T-helper 17 cell (primary cell): ENCODE measurements at regions not wholly inside any gene's neighbourhood (a gene's known extent, or its start where the extent isn't known, plus 50 kb on each side); places are given as distances from the start of the nearest gene placed in this dataset.
A peak's percentile ranks its signal among the peaks of the same experiment; 100 is the strongest.

Source experiments
- ATAC-seq: fragments of 150-1000 bp; cut with Tn5 transposase; 2 replicates; pipeline ENCODE4 v1.10.0; 2021; ENCODE audit warnings: mild to moderate bottlenecking, moderate library complexity
- DNase-seq, 3 donors: peaks; one replicate each; pipeline versions ENCODE4 v3.0.0 to v3.0.0-alpha.2; 2020 to 2021
- H3K9me3 ChIP-seq: one replicate; pipeline ENCODE4 v1.7.0; 2013; ENCODE audit warnings: low read length, mild to moderate bottlenecking; ENCODE audit not compliant: control insufficient read depth, poor library complexity, severe bottlenecking
- H3K27ac Mint-ChIP-seq: one replicate; pipeline ENCODE4 v1.8.0; 2022; ENCODE audit warnings: mild to moderate bottlenecking, moderate library complexity, mixed read lengths
- H3K27me3 Mint-ChIP-seq: one replicate; pipeline ENCODE4 v1.8.0; 2022; ENCODE audit warnings: mixed read lengths
- H3K36me3 Mint-ChIP-seq: one replicate; pipeline ENCODE4 v1.8.0; 2022; ENCODE audit warnings: low read depth, mixed read lengths
- H3K4me1 Mint-ChIP-seq: one replicate; pipeline ENCODE4 v1.8.0; 2022; ENCODE audit warnings: mild to moderate bottlenecking, mixed read lengths
- H3K4me3 Mint-ChIP-seq: one replicate; pipeline ENCODE4 v1.8.0; 2022; ENCODE audit warnings: mild to moderate bottlenecking, moderate library complexity, mixed read lengths

- H3K36me3 Mint-ChIP-seq = no peaks in the 10 kb centered on the region
- H3K27ac Mint-ChIP-seq = no peak overlapping the region
- peak in 1 of 3 donors; percentile 2 for DNase-seq
- H3K4me3 Mint-ChIP-seq = no peak overlapping the region
- ATAC-seq = no peak
- H3K9me3 ChIP-seq = no peaks in the 10 kb centered on the region
- peaks cover 41% of the 10 kb centered on the region for H3K27me3 Mint-ChIP-seq
- peaks cover 3% of the 10 kb centered on the region for H3K4me1 Mint-ChIP-seq
Measured at GRCh38 chr20:63066506-63067265, 59.9 kb upstream of the BHLHE23 start.

GRCh38 chr20:63065911-63066310 is 59.1 kb upstream of the BHLHE23 start:
- H3K27ac Mint-ChIP-seq = no peak overlapping the region
- peaks cover 41% of the 10 kb centered on the region for H3K27me3 Mint-ChIP-seq
- H3K4me1 Mint-ChIP-seq = peaks cover 3% of the 10 kb centered on the region
- ATAC-seq = no peak
- DNase-seq = peak in 1 of 3 donors; percentile 6
- H3K9me3 ChIP-seq = no peaks in the 10 kb centered on the region
- no peaks in the 10 kb centered on the region for H3K36me3 Mint-ChIP-seq
- H3K4me3 Mint-ChIP-seq = no peak overlapping the region

GRCh38 chr20:63064745-63065711 is 58.3 kb upstream of the BHLHE23 start:
- Mint-ChIP-seq H3K4me1 (peaks cover 3% of the 10 kb centered on the region), H3K36me3 (no peaks in the 10 kb centered on the region), H3K27ac (no peak overlapping the region), H3K4me3 (no peak overlapping the region), H3K27me3 (peaks cover 34% of the 10 kb centered on the region)
- no peak for ATAC-seq
- no peaks in the 10 kb centered on the region for H3K9me3 ChIP-seq
- peak; percentile 0 to 10 (median 1) for DNase-seq

- H3K4me1 Mint-ChIP-seq = peaks cover 3% of the 10 kb centered on the region
- ATAC-seq (no peak), DNase-seq (peak in 2 of 3 donors; percentile 2 to 5)
- no peak overlapping the region for H3K27ac Mint-ChIP-seq
- H3K27me3 Mint-ChIP-seq = peaks cover 30% of the 10 kb centered on the region
- H3K36me3 Mint-ChIP-seq = no peaks in the 10 kb centered on the region
- no peak overlapping the region for H3K4me3 Mint-ChIP-seq
- H3K9me3 ChIP-seq = no peaks in the 10 kb centered on the region
Measured at GRCh38 chr20:63064310-63064709, 57.5 kb upstream of the BHLHE23 start.

- no peak for ATAC-seq
- Mint-ChIP-seq H3K4me3 (no peak overlapping the region), H3K27ac (no peak overlapping the region), H3K36me3 (no peaks in the 10 kb centered on the region), H3K27me3 (peaks cover 27% of the 10 kb centered on the region), H3K4me1 (peaks cover 3% of the 10 kb centered on the region)
- no peaks in the 10 kb centered on the region for H3K9me3 ChIP-seq
- DNase-seq = no peak
Measured at GRCh38 chr20:63062188-63063140, 55.7 kb upstream of the BHLHE23 start.

- no peak for ATAC-seq
- Mint-ChIP-seq H3K36me3 (no peaks in the 10 kb centered on the region), H3K27me3 (peaks cover 19% of the 10 kb centered on the region), H3K4me1 (no peaks in the 10 kb centered on the region), H3K27ac (no peak overlapping the region), H3K4me3 (no peak overlapping the region)
- DNase-seq = no peak
- no peaks in the 10 kb centered on the region for H3K9me3 ChIP-seq
Measured at GRCh38 chr20:63061771-63062100, 55.0 kb upstream of the BHLHE23 start.

GRCh38 chr20:63061051-63061770 is 54.4 kb upstream of the BHLHE23 start:
- Mint-ChIP-seq H3K36me3 (no peaks in the 10 kb centered on the region), H3K4me3 (no peak overlapping the region), H3K4me1 (no peaks in the 10 kb centered on the region), H3K27ac (no peak overlapping the region), H3K27me3 (peaks cover 17% of the 10 kb centered on the region)
- no peaks in the 10 kb centered on the region for H3K9me3 ChIP-seq
- ATAC-seq = no peak
- no peak for DNase-seq

- H3K9me3 ChIP-seq = no peaks in the 10 kb centered on the region
- ATAC-seq (no peak), DNase-seq (no peak)
- Mint-ChIP-seq H3K4me3 (no peak overlapping the region), H3K27me3 (peaks cover 17% of the 10 kb centered on the region), H3K27ac (no peak overlapping the region), H3K4me1 (no peaks in the 10 kb centered on the region), H3K36me3 (no peaks in the 10 kb centered on the region)
Measured at GRCh38 chr20:63060057-63060991, 53.6 kb upstream of the BHLHE23 start.

- Mint-ChIP-seq H3K4me3 (no peak overlapping the region), H3K27me3 (peaks cover 17% of the 10 kb centered on the region), H3K36me3 (no peaks in the 10 kb centered on the region), H3K4me1 (no peaks in the 10 kb centered on the region), H3K27ac (no peak overlapping the region)
- ATAC-seq = no peak
- no peaks in the 10 kb centered on the region for H3K9me3 ChIP-seq
- no peak for DNase-seq
Measured at GRCh38 chr20:63059684-63060056, 52.9 kb upstream of the BHLHE23 start.

- H3K36me3 Mint-ChIP-seq = no peaks in the 10 kb centered on the region
- no peaks in the 10 kb centered on the region for H3K4me1 Mint-ChIP-seq
- H3K27ac Mint-ChIP-seq = no peak overlapping the region
- no peak for DNase-seq
- no peak overlapping the region for H3K4me3 Mint-ChIP-seq
- ATAC-seq = no peak
- H3K9me3 ChIP-seq = no peaks in the 10 kb centered on the region
- peaks cover 14% of the 10 kb centered on the region for H3K27me3 Mint-ChIP-seq
Measured at GRCh38 chr20:63058696-63059335, 52.1 kb upstream of the BHLHE23 start.
